Hematopoietic multipotent progenitor cell treated with erythropoietin and hydrocortisone succinate and interleukin-3 and kit ligand, for 15 days (in vitro differentiated cells): ENCODE measurements at regions not wholly inside any gene's neighbourhood (a gene's known extent, or its start where the extent isn't known, plus 50 kb on each side); places are given as distances from the start of the nearest gene placed in this dataset.

Experiments
- DNase-seq: peaks from one replicate; pipeline ENCODE4 v3.0.0-alpha.2; 2015; ENCODE audit warnings: low spot score

DNA sequence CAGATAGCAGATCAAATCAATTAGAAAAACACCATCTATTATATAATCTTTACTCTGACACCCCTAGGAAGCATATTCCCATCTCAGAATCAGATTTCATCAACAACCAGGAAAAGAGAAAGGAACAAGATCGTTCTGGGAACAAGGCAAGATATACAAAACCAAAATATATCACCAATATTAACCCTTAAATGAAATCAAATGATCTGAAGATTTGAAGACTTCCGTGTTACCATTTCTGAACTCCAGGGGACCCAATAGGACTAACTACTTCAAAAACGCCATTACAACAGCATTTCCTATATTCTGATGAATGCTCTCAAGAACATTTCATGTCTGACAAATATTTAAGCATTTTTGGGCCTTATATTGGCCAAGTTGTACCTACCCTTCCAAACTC is 624.2 kb upstream of the ZFHX3 start:
- DNase-seq: no peak

DNA sequence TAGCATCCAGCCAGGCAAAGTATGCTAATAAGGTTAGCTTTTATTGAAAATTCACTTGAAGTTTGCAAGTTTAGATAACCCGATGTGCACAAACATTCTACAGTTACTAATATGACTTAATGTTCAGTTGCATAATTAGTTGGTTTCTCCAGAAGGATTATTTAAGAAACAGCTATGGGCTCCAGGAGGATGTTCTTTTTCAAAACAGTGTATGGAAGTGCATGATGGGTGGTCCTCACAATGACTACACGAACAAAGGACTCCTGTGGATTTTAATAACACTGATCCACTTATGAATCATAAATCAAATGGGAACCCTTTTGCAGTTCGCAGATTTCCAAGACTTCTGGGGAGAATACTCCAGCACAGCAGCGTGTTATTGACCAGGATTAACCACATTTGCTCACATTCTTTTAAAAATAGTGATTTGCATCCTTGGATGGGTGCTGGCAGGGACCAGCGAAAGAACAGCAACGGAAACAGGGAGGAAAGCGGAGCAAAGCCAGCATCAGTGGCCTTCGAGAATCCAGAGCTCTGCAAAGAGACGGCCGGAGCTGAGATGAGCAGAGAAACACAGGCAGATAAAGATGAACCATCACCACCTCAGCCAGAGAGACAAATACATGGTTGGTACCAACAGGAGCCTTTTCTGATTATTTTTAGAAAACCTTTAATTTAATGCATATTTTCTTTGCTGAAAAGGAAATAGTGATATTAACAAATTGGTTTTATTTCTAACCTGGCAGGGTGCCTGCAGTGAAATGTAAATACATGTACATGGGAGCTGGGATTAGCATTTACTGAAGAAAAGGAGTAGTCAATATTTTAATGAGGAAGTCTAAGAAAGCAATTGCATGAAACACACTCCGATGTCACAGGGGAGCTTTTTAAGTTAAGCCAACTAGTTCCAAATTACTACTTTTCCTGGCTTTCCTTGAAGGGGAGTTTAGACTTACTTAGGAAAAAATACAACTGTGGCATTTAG is 623.2 kb upstream of the ZFHX3 start:
- DNase-seq: no peak

DNA sequence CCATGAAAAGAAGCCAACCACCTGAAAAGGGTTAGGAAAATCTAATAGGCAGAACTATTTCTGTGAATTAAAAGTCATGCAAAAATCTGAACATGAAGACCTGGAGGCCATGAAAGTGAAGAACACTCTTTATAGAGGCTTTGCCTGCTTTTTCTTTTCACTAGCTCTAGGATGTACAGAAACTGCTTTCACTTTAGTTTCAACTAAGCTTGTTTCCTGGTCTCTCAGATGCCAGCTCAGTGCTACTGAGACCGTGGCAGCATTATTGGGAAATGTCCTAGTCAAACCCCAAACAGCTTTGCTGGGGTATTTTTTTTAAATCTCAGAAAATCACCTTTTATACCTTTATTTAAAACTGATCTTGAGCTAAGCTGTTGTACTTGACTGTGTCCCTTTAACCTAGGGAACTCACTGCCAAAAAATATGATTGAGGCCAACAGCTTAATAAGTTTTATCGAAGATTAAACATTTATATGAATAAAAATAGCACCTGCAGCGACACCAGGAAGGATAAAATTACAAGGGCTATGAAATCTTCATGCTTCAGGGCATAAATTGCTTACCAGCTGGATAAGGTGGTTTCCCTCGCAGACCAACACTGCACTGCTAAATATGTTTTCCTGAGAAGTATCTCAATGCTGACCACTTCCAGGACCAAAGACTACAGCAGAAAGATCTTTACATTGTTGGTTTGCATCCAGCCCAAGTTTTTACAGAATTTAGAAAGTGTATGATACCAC is 621.8 kb upstream of the ZFHX3 start:
- no peak for DNase-seq

DNA sequence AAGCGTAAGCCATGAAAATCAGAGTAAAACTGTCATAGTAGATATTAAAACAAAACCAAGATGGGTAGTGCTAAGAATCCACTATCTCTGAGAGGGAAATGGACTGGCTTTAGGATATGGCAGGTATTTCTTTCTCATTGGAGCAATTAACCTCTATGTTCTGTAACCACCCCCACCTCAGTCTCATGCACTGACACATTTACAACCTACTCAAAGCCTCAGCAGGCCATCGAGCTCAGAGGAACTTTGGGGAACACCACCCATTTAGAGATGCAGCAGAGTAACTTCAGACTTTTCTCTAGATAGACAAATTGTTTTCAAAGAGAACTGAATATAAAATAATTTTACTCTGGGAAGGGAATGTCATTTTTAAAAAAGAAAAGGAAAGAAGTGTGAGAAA is 615.8 kb upstream of the ZFHX3 start:
- no peak for DNase-seq

DNA sequence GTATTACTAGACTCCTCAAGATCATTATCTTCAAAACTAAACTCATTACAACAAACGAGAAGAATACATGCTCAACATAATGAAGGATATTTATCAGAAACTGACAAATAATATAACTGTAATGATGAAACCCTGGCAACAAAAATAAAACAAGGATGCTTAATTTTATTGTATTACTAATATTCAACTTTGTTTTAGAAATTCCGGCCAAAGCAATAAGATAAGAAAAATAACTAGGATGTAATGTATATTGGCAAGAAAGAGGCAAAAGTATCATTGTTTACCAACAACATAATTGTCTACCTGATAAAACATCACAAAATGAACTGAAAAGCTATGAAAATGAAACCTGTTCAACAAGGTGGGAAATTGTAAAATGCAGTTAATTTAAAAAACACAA is 588.3 kb upstream of the ZFHX3 start:
- DNase-seq: no peak

DNA sequence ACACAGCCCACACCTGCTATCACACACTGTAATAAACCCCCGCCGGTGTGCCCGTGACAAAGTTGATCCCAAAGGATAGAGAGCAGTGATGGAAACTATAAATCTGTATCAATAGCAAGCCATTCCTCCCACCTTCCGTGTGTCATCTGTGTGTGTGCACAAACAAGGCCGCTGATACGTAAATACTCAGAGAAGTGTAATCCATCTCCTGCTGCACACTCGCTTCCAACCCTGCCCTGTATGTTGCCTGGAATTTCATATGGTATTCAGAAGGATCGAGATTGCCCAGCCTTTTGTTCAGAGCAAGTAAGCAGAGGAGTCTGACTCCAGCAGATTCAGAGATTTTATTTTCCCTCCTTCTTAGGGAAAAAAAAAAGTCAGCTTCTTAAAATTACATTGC is 581.1 kb upstream of the ZFHX3 start:
- no peak for DNase-seq

DNA sequence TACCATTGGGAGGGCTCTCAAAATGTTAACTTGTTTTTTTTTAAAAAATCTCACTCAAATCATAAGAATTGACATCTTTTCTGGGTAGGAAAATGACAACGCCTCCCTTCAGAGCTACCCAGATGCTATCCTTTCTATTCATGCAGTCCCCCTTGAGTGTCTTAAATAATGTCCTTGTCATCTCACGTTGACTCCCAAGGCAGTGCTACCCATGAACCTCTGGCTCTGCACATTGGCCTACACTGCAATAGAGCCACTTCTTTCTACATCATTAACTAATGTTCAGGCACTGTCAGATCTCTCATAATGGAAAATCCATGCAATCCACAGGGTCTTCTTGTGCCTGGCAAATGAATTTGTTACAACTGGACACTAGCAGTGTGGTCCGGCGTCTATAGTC is 569.8 kb upstream of the ZFHX3 start:
- no peak for DNase-seq

DNA sequence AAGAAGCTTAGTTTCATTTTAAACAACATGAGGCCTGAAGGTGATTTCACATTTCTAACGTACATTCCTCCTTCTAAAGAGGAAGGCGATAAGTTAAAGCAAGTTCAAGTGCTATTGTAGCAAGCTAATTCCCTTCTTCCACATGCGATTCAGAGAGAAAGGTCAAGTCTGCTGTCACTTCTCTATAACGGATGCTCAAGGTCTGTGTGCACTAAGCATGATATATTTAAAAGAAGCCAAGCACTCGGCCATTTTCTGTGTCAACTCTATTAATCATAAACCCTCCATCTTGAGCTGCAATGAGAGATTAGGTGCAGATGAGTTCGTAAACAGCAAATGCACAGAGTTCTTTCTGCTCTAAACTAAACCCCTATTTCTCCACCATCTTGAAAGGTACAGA is 568.8 kb upstream of the ZFHX3 start:
- DNase-seq: no peak

DNA sequence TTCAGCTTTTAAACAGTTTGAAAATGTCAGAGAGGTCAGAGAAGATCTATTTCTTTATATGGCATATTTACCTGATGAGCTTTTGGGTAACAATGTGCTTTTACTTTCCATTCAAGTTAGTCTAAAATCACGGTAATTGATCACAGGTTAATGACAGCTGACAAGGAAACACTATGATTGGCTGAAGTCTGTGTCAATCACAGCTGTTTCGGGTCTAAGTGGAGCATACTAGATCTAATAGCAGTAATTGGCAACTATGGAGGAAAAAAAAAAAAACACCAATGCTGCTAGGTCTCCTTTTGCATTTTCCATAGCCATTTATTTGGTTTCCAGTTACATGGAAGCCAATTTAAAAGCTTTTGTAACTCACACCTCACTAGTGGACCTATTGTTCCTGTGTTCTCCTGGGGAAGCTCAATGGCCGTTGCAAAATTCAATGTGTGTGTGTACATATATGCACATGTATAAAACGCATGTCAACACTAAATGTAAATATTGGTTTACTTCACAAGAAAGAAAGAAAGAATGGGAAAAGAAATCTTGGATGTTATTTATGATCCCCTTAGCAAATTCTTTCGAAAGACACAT is 568.3 kb upstream of the ZFHX3 start:
- no peak for DNase-seq

DNA sequence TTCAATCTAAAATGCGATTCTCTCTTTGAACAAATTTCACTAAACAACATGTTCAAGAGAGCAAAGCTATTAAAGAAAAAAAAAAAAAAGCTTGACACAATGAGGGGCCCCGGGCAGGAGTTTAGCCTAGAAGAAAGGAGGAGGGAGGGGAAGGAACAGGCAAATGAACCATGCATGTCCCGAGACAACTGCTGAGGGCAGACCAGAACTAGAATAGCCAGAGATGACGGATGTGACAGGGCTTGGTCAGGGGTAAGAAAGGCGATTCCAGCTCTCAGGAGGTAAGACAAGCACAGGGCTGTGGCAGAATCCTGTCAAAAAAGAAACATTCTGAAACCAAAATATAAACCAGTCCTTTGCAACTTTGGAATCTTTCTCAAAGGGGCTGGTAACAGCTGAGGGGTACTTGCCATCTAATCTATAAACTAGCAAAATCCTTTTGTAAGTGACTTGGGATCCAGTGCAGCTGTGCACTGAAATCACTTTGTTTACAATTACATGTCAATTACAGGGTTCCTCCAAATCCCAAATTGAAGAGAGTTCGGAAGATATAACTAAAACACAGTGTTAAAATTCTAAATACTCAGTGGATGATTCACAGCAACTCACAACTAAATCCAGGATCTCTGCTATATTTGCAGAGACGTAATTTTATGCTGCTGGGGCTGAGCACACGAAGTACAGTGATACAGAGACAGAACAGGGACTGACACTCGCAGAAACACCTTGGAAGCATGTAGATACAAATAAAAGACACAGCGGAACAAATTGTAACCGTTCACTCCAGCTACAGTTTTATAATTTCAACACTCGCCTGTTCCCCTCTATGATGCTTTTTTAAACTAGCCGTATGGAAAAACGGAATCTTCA is 567.4 kb upstream of the ZFHX3 start:
- DNase-seq: no peak

DNA sequence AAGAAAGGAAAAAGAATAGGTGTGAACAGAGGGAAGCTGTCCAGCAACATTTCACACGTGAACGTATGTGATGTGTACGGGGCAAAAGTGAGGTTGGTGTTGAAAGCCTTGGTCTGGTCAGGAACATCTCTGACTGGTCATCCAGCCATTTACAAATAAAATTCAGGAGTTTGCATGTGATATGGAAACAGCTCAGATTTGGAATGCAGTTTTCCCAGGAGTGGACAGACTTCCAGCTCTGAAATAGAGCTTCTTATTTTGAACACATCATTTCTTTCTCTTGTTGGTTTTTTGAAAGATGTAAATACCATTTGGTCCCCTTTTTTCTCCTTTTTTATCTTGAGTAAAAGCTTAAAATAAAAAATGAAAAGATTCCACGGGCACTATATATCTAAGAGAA is 566.2 kb upstream of the ZFHX3 start:
- no peak for DNase-seq

DNA sequence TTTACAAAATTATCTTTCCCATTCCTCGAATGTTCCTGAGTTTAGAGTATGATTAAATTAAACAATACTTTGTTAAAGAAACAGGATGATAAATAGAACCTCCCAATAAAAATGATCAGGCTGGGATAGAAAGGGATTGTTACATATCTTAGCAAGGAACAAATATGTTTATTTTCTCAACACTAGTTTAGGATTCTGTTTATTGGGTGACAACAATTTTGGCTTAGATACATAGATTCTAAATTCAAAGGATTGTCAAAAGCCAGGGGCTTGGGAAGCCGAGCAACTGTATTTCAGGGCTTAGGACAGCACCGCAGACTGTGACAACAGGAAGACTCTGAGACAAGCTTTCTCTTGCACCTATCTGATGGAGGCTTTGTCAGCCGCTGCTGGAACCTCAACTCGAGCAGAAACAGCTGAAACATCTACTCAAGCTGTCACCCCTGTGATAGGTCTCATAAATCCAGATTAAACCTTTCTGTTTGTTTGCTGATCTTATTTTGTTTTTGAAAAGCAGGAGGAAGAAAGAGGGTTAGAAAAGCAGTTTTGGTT is 562.8 kb upstream of the ZFHX3 start:
- DNase-seq: no peak

DNA sequence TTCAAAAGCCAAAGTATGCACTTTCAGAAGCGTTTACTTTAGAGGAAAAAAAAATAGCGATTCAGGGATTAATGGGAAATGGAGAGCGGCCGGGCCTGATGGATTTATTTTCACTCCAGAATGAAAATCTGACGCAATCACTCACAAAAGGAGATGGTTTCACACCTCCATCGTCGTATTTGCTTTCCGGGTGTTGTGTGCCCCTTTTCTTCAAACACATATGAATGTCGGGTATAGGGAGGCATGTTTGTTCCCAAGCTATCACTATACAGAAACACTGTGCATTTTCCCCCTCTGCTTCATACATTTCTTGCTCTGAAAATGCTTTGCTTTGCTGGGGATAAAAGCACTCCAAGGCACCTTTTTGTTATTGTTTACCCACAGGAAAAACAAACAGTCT is 562.2 kb upstream of the ZFHX3 start:
- DNase-seq: no peak

DNA sequence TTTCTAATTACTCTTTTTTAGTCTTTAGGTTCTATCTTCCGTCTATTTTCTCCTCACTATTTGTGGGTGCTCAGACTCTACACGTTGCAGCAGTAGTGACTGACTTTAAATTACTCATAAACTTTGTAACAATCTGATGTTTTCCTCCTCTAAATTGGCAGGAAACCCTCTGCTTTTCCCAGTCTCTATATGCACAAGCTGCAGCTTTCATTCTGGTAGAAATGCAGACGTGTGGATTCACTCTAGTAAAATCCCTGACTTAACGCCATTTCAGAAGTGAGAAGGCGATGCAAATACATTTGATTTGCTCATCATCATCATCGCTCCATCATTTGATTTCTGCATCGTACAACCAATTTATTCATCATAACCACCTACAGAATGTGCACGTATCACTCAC is 561.0 kb upstream of the ZFHX3 start:
- DNase-seq: no peak

DNA sequence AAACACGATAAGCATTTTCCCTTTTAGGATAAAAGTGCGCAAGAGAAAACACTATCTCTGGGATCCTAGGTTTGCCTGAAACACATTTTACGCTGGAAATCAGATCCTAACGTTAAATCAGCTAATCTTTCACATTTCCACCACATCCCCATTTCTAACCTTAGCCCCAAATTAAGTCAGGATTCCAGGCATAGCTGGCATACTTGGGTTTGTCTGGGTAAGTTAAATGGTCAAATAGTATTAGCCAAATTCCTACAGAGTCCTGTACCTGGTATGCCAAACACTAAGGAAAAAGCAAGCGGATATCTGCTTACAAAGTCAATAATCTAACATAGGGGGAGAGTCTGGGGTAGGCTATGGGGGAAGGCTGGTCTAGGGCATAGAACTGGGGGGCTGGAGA is 557.4 kb upstream of the ZFHX3 start:
- DNase-seq: no peak

DNA sequence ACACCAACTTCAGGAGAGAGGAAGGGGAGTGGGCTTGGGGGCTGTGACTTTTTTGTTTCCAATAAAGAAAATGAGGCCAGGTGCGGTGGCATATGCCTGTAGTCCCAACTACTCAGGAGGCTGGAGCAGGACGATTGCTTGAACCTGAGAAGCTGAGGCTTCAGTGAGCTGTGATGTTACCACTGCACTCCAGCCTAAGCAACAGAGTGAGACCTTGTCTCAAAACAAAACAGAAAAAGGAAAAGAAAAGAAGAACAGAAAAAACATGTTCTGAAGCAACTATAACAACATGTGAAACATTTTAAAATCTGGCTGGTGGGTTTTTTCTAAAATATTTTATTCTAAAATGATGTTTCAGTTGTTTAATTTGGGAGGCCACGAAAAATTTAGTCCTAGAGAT is 554.0 kb upstream of the ZFHX3 start:
- no peak for DNase-seq

DNA sequence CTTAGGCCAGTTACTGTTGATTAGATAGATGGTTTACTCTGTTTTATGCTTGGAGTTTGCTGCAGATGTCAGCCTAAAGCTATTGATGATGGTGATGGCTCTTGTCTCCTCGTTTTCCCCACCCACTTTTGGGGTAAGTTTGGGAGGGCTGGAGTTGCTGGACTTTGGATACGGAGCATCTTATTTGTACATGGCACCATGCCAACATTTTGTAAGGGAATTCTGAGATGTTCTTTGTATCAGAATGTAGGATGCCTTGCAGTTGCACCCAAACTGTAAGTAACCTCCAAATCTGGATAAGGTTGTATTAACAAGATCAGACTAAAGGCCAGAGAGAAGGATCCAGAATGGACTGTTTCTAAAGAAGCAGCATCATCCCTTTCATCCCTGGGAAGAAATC is 551.9 kb upstream of the ZFHX3 start:
- DNase-seq: no peak

DNA sequence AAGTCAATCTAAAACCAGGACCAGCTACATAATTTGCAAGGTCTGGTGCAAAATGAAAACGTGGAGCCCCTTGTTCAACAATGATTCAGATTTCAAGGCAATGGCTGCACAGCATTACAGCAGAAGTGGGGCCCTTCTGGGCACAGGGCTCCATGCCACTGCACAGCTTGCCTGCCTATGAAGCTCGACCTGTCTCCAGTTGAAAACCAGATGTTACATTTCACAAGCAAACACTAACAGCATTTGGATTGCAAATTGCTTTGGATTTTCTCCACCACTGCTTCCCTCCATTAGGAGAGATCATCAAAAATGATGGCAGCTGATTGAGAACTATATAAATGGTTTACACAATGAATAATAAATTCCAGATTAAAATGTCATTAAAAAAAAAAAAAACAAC is 551.4 kb upstream of the ZFHX3 start:
- no peak for DNase-seq

DNA sequence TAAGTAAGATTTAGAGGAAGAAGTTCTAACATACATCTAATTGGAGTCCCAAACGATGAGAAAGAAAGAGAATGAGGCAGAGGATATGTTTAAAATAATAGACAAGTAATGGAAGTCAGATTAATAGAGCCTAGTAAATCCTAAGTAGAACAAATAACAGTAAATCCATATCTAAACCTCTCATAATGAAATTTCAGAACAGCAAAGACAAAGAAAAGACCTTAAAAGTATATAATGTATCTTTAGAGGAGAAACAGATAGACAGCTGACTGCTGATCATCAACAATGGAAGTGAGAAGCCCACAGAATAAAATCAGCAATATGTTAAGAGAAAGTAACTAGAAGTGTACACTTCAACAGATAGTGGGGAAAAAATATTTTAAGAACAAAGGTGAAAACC is 536.2 kb upstream of the ZFHX3 start:
- DNase-seq: no peak

DNA sequence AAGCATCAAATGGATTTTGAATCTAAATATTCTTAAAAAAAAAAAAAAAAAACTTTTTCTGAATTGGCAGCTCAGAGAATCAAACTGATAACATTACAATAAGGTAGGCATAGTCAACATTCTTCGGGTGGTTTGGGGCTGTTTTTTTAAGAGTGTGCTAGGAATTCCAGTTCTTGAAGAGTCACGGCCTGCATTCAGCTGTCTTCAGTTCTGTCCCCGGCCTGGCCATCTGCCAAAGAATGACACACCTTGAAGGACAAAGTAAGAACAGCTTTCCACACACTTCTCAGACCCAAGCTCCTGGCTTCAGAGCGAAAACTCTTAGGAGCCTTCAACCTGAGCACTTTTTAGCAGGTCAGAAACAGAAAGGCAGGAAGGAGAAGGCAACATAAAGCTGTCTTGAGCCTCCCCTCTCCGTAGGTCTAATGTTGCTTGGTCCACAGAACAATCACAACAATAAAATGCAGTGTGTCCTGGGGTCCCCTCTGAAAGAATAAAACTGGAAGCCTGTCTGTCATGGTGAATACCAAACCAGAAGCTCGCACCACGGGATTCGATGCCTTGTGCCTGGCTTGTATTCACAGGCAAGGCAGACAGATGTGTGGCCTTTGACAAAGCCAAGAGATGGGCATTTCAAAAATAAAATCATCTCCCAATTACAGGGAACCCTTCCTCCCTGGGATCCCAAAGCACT is 524.4 kb upstream of the ZFHX3 start:
- no peak for DNase-seq
